Skeletal muscle satellite cell (primary cell): ENCODE measurements at regions not wholly inside any gene's neighbourhood (a gene's known extent, or its start where the extent isn't known, plus 50 kb on each side); places are given as distances from the start of the nearest gene placed in this dataset.

Experiments used
- H3K27me3 ChIP-seq: 2 replicates; pipeline ENCODE4 v1.7.0; 2013; ENCODE audit warnings: low read length; ENCODE audit not compliant: control insufficient read depth, insufficient read depth
- H3K36me3 ChIP-seq: 2 replicates; pipeline ENCODE4 v1.7.0; 2013; ENCODE audit warnings: mild to moderate bottlenecking, control low read depth, low read length; ENCODE audit not compliant: insufficient read depth
- H3K4me1 ChIP-seq: 2 replicates; pipeline ENCODE4 v1.7.0; 2013; ENCODE audit warnings: low read length; ENCODE audit not compliant: control insufficient read depth, insufficient read depth
- H3K4me2 ChIP-seq: 2 replicates; pipeline ENCODE4 v1.7.0; 2013; ENCODE audit warnings: mild to moderate bottlenecking, low read length
- H3K4me3 ChIP-seq: 2 replicates; pipeline ENCODE4 v1.7.0; 2013; ENCODE audit warnings: low read length
- H3K9ac ChIP-seq: 2 replicates; pipeline ENCODE4 v1.7.0; 2013; ENCODE audit warnings: mild to moderate bottlenecking, low read depth, low read length, moderate library complexity
- H3K9me3 ChIP-seq: replicated peaks from 2 replicates; pipeline ENCODE4 v1.7.0; 2013; ENCODE audit warnings: mild to moderate bottlenecking, control low read depth, low read length

GRCh38 chr11:111019451-111019850 is 226.1 kb upstream of the POU2AF2 start:
- Histone ChIP-seq H3K4me2 (no peak overlapping the region), H3K36me3 (no peaks in the 10 kb centered on the region), H3K9me3 (no peaks in the 10 kb centered on the region), H3K4me1 (no peaks in the 10 kb centered on the region), H3K27me3 (peaks cover 9% of the 10 kb centered on the region), H3K9ac (no peak overlapping the region), H3K4me3 (no peak overlapping the region)

DNA sequence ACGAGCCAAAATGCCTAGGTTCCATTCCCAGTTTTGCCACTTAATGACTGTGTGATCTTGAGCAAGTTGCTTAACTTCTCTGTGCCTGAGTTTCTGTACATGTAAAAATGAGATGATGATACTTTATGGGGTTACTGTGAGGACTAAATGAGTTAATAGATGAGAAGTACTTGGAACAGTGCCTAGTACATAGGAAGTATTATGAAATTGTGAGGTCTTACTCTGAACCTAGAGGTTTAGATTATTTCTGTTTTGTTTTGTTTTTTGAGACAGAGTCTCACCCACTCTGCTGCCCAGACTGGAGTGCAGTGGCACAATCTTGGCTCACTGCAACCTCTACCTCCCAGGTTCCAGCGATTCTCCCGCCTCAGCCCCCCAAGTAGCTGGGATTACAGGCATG is 227.0 kb upstream of the POU2AF2 start:
- no peak overlapping the region for H3K4me3 ChIP-seq

GRCh38 chr11:111012491-111012890 is 233.0 kb upstream of the POU2AF2 start:
- no peak overlapping the region for H3K9ac ChIP-seq
- H3K27me3 ChIP-seq: no peaks in the 10 kb centered on the region
- no peak overlapping the region for H3K4me3 ChIP-seq
- no peaks in the 10 kb centered on the region for H3K36me3 ChIP-seq
- H3K4me2 ChIP-seq: no peak overlapping the region
- no peaks in the 10 kb centered on the region for H3K9me3 ChIP-seq
- H3K4me1 ChIP-seq: no peaks in the 10 kb centered on the region

More for the DNA sequence above, 227.0 kb upstream of the POU2AF2 start:
- Histone ChIP-seq H3K36me3 (no peaks in the 10 kb centered on the region), H3K9ac (no peak overlapping the region), H3K4me1 (no peaks in the 10 kb centered on the region), H3K4me2 (no peak overlapping the region), H3K27me3 (peaks cover 6% of the 10 kb centered on the region), H3K9me3 (no peaks in the 10 kb centered on the region)

- Histone ChIP-seq H3K4me3 (no peak overlapping the region), H3K9me3 (no peaks in the 10 kb centered on the region), H3K4me2 (no peak overlapping the region)
These were observed 234.3 kb upstream of the POU2AF2 start for GRCh38 chr11:111011275-111011594.

GRCh38 chr11:111010391-111011274 is 234.9 kb upstream of the POU2AF2 start:
- peaks cover 4% of the 10 kb centered on the region for H3K27me3 ChIP-seq
- H3K4me3 ChIP-seq: no peak overlapping the region
- no peaks in the 10 kb centered on the region for H3K9me3 ChIP-seq
- no peak overlapping the region for H3K9ac ChIP-seq
- H3K4me2 ChIP-seq: no peak overlapping the region
- H3K36me3 ChIP-seq: no peaks in the 10 kb centered on the region
- H3K4me1 ChIP-seq: no peaks in the 10 kb centered on the region

More at GRCh38 chr11:111011275-111011594, 234.3 kb upstream of the POU2AF2 start:
- H3K36me3 ChIP-seq: no peaks in the 10 kb centered on the region
- peaks cover 4% of the 10 kb centered on the region for H3K27me3 ChIP-seq
- no peak overlapping the region for H3K9ac ChIP-seq
- H3K4me1 ChIP-seq: no peaks in the 10 kb centered on the region

DNA sequence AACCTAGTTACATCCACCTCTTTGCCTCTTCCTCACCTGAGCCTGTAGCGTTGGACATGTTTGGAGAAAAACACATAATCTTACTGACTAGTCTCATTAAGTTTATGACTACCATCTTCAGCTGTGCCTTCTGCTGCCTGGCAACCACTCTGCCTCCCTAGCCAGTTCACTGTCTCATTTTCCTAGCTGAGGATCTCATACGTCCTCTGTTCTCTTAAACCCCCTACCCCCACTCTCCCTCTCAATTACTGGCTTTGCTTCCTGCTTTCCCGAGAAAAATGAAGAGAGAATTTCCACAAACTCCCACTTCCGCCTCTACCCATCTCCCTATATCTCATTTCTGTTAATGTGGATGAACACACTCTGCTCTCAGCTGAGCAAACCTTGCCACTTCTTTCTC is 239.3 kb upstream of the POU2AF2 start:
- H3K4me1 ChIP-seq: peaks cover 13% of the 10 kb centered on the region
- H3K27me3 ChIP-seq: peaks cover 4% of the 10 kb centered on the region
- no peak overlapping the region for H3K4me3 ChIP-seq
- H3K36me3 ChIP-seq: no peaks in the 10 kb centered on the region
- H3K9ac ChIP-seq: no peak overlapping the region
- no peak overlapping the region for H3K4me2 ChIP-seq
- no peaks in the 10 kb centered on the region for H3K9me3 ChIP-seq

DNA sequence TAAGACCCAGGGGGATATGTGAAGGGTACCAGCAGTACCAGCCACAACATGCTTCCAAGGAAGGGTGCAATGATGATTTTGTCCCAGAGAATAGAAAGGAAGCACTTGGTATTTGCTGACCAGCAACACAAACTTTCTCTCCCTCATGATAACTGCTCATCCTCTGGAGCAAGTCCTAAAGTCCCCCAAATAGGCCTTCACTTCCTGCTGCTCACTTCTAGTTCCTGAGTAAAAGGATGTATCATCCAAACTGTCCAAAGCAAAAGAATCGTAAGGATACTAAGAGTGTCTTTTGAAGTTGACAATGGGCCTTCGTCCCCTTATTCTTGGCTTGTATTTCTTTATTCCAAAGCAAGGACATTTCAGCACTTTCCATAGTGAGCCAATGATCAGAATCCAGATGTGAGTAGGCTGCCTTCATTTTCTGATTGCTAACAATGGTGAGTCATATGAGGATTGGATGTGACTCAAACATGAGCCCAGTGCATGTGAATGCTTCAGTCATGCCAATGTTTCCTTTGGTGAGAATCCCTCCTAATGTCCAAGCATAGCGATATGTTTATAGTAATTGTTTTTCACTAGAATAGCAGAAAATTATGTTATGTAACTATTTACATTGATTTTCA is 243.4 kb upstream of the POU2AF2 start:
- H3K4me3 ChIP-seq: peak overlapping the region; percentile 16

GRCh38 chr11:111001081-111001430 is 244.5 kb upstream of the POU2AF2 start:
- Histone ChIP-seq H3K4me2 (no peak overlapping the region), H3K4me1 (peaks cover 23% of the 10 kb centered on the region), H3K4me3 (no peak overlapping the region), H3K9ac (no peak overlapping the region), H3K9me3 (no peaks in the 10 kb centered on the region), H3K36me3 (no peaks in the 10 kb centered on the region), H3K27me3 (no peaks in the 10 kb centered on the region)

More for the DNA sequence above, 243.4 kb upstream of the POU2AF2 start:
- H3K4me2 ChIP-seq: peak overlapping the region; percentile 64
- H3K36me3 ChIP-seq: no peaks in the 10 kb centered on the region
- H3K9me3 ChIP-seq: no peaks in the 10 kb centered on the region
- no peak overlapping the region for H3K9ac ChIP-seq
- H3K27me3 ChIP-seq: peaks cover under 1% of the 10 kb centered on the region
- peaks cover 23% of the 10 kb centered on the region for H3K4me1 ChIP-seq

DNA sequence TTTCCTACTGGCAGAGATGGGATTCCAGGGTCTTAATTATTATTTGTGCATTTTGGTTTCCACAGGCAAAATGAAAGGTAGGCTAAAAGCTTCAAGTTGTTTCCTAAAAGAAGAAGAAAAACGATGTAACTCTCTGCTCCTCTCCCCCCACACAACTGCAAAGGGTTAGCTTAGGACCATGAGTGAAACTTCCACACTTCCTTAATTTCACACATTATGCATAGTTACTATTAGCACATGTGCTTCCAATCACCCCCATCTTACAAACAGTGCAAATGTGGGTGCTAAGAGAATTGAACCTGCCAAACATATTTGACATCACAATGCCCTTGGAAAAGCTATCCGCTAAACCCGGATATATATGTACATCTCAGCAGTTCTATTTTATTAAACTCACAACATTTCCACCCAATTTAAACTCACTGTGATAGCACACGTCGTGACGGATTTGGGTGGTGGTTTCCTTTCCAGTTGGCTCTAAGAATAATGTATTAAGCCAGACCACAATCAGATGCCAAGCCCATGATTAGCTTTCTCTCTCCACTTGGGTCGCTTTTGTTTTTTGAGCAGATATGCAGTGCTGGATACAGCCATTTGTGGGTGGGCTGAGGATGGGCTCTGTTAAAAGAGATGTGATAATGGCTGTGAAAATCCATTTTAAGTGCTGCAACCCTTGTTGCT is 245.0 kb upstream of the POU2AF2 start:
- Histone ChIP-seq H3K27me3 (no peaks in the 10 kb centered on the region), H3K9me3 (no peaks in the 10 kb centered on the region), H3K4me3 (no peak overlapping the region)

GRCh38 chr11:110992481-110992880 is 253.0 kb upstream of the POU2AF2 start:
- Histone ChIP-seq H3K36me3 (no peaks in the 10 kb centered on the region), H3K9ac (no peak overlapping the region), H3K27me3 (no peaks in the 10 kb centered on the region), H3K4me3 (no peak overlapping the region), H3K4me1 (peaks cover 4% of the 10 kb centered on the region), H3K4me2 (no peak overlapping the region), H3K9me3 (no peaks in the 10 kb centered on the region)

More for the DNA sequence above, 245.0 kb upstream of the POU2AF2 start:
- H3K4me2 ChIP-seq: no peak overlapping the region
- H3K36me3 ChIP-seq: no peaks in the 10 kb centered on the region
- peaks cover 23% of the 10 kb centered on the region for H3K4me1 ChIP-seq
- no peak overlapping the region for H3K9ac ChIP-seq

GRCh38 chr11:110991661-110992355 is 253.7 kb upstream of the POU2AF2 start:
- Histone ChIP-seq H3K4me2 (no peak overlapping the region), H3K9ac (no peak overlapping the region), H3K4me3 (no peak overlapping the region), H3K9me3 (no peaks in the 10 kb centered on the region), H3K4me1 (peaks cover 4% of the 10 kb centered on the region), H3K36me3 (no peaks in the 10 kb centered on the region), H3K27me3 (no peaks in the 10 kb centered on the region)
